Thyroid gland (tissue), 4 donors: ENCODE measurements at regions not wholly inside any gene's neighbourhood (a gene's known extent, or its start where the extent isn't known, plus 50 kb on each side); places are given as distances from the start of the nearest gene placed in this dataset.

ENCODE experiments used
- POLR2A ChIP-seq, 2 donors: fragments of 450-650 bp; IDR thresholded peaks; one replicate each; pipeline ENCODE4 v1.6.1; 2017; ENCODE audit warnings: antibody characterized with exemption in 2 of 2, mild to moderate bottlenecking in 2 of 2, moderate library complexity in 1 of 2
- TF ChIP-seq, protein P1 (sequence below), 6 experiments: fragments of 200-600 bp in 3 of 6; fragments of 450-650 bp in 3 of 6; sonication (generic) in 3 of 6; IDR thresholded peaks; one replicate each; pipeline ENCODE4 v1.5.1; 2016 to 2019; ENCODE audit warnings: antibody characterized with exemption in 6 of 6, mild to moderate bottlenecking in 2 of 6, inconsistent platforms in 1 of 6, moderate library complexity in 1 of 6

DNA sequence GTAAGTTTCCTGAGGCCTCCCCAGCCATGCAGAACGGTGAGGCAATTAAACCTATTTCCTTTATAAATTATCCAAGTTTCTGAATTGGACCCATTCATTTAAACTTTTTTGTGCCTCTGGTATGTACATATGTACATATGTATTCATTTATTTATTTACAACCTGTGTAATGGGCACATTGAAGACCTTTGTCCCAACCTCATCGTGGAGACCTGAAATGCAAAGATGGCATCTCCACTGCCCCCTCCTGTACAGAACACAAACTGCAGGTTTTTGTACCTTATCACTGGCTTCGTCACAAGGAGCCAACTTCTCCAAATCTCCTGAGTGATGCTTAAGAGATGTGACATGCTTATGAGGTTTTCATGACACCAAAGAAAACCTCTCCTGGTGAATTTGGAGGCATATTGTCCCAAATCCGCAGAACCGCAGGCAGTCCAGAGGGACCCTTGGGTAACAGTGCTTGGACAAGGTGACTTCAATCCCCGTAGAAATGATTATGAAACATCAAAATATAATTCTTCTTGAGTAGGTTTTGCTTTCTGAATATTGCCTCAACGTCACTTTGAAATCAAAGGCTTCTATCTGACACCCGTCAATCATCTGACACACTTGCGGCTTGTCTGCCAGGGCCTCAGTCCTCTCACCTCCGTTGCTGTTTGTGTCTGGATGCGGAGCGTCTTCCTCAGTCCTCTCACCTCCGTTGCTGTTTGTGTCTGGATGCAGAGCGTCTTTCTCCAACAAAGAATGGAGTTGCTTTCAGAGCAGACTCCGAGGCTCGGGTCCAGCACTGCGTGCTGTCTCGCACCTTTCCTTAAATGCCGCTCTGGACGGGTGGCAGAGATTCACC is 135.0 kb upstream of the IRX4 start:
- TF ChIP-seq, protein P1, sequence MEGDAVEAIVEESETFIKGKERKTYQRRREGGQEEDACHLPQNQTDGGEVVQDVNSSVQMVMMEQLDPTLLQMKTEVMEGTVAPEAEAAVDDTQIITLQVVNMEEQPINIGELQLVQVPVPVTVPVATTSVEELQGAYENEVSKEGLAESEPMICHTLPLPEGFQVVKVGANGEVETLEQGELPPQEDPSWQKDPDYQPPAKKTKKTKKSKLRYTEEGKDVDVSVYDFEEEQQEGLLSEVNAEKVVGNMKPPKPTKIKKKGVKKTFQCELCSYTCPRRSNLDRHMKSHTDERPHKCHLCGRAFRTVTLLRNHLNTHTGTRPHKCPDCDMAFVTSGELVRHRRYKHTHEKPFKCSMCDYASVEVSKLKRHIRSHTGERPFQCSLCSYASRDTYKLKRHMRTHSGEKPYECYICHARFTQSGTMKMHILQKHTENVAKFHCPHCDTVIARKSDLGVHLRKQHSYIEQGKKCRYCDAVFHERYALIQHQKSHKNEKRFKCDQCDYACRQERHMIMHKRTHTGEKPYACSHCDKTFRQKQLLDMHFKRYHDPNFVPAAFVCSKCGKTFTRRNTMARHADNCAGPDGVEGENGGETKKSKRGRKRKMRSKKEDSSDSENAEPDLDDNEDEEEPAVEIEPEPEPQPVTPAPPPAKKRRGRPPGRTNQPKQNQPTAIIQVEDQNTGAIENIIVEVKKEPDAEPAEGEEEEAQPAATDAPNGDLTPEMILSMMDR (IDR thresholded peaks at IDR 0.05) = peak in 1 of 6 experiments; percentile 29
- TF ChIP-seq POLR2A (IDR thresholded peaks at IDR 0.05) = no peak
